AG09309 (cell line): ENCODE measurements at regions not wholly inside any gene's neighbourhood (a gene's known extent, or its start where the extent isn't known, plus 50 kb on each side); places are given as distances from the start of the nearest gene placed in this dataset.

Experiments
- DNase-seq: peaks from one replicate; pipeline ENCODE4 v3.0.0-alpha.2; 2010; ENCODE audit warnings: low read depth
- H3K4me3 ChIP-seq: 2 replicates; pipeline ENCODE4 v1.5.1; 2011; ENCODE audit warnings: mild to moderate bottlenecking, low read depth, low read length, moderate library complexity; ENCODE audit not compliant: control insufficient read depth
- CTCF ChIP-seq: IDR thresholded peaks from 2 replicates; pipeline ENCODE4 v1.5.1; 2011; ENCODE audit warnings: mild to moderate bottlenecking, low read depth, low read length, inconsistent platforms; ENCODE audit not compliant: insufficient read depth, control insufficient read depth; ENCODE audit errors: missing control alignments

- no peak for DNase-seq
- no peak for TF ChIP-seq CTCF
- H3K4me3 ChIP-seq: no peak overlapping the region
Measured at GRCh38 chr5:34483442-34484033, 172.6 kb upstream of the RAI14 start.

GRCh38 chr5:34484216-34484920, 171.8 kb upstream of the RAI14 start:
- DNase-seq: no peak
- H3K4me3 ChIP-seq: no peak overlapping the region
- no peak for TF ChIP-seq CTCF

GRCh38 chr5:34485768-34486030, 170.4 kb upstream of the RAI14 start:
- DNase-seq: no peak
- H3K4me3 ChIP-seq: no peak overlapping the region

GRCh38 chr5:34486160-34486848, 169.8 kb upstream of the RAI14 start:
- TF ChIP-seq CTCF: peak; percentile 74
- peak; percentile 68 for DNase-seq
- H3K4me3 ChIP-seq: no peak overlapping the region

More at GRCh38 chr5:34485768-34486030, 170.4 kb upstream of the RAI14 start:
- no peak for TF ChIP-seq CTCF

GRCh38 chr5:34486849-34487158, 169.3 kb upstream of the RAI14 start:
- H3K4me3 ChIP-seq: no peak overlapping the region
- no peak for DNase-seq
- TF ChIP-seq CTCF: no peak

- no peak for TF ChIP-seq CTCF
- DNase-seq: peak; percentile 90
- H3K4me3 ChIP-seq: no peak overlapping the region
Measured at GRCh38 chr5:34487159-34487879, 168.8 kb upstream of the RAI14 start.
